Glutamatergic neuron (in vitro differentiated cells): ENCODE measurements at regions not wholly inside any gene's neighbourhood (a gene's known extent, or its start where the extent isn't known, plus 50 kb on each side); places are given as distances from the start of the nearest gene placed in this dataset.

Source experiments
- DNase-seq: peaks from one replicate; pipeline ENCODE4 v3.0.0; 2022
- H3K27ac Mint-ChIP-seq: one replicate; pipeline ENCODE4 v1.8.0; 2020; ENCODE audit warnings: mild to moderate bottlenecking, mixed read lengths, inconsistent platforms; ENCODE audit not compliant: unreplicated experiment
- H3K27me3 Mint-ChIP-seq: one replicate; pipeline ENCODE4 v1.8.0; 2020; ENCODE audit warnings: mild to moderate bottlenecking, moderate library complexity, mixed read lengths, inconsistent platforms; ENCODE audit not compliant: unreplicated experiment
- H3K36me3 Mint-ChIP-seq: one replicate; pipeline ENCODE4 v1.8.0; 2020; ENCODE audit warnings: mild to moderate bottlenecking, mixed read lengths, inconsistent platforms; ENCODE audit not compliant: unreplicated experiment
- H3K4me1 Mint-ChIP-seq: one replicate; pipeline ENCODE4 v1.8.0; 2020; ENCODE audit warnings: mild to moderate bottlenecking, low read depth, mixed read lengths, inconsistent platforms; ENCODE audit not compliant: unreplicated experiment
- H3K4me3 Mint-ChIP-seq: one replicate; pipeline ENCODE4 v1.8.0; 2020; ENCODE audit warnings: mild to moderate bottlenecking, mixed read lengths, inconsistent platforms; ENCODE audit not compliant: unreplicated experiment
- H3K9me3 Mint-ChIP-seq: one replicate; pipeline ENCODE4 v1.8.0; 2020; ENCODE audit warnings: mild to moderate bottlenecking, moderate library complexity, mixed read lengths, inconsistent platforms; ENCODE audit not compliant: unreplicated experiment
- CTCF ChIP-seq: fragments of 200-600 bp; sonication (generic); IDR thresholded peaks from one replicate; pipeline ENCODE4 v1.5.0; 2021; ENCODE audit not compliant: partially characterized antibody, unreplicated experiment

- H3K9me3 Mint-ChIP-seq = no peaks in the 10 kb centered on the region
- H3K4me3 Mint-ChIP-seq = no peak overlapping the region
- no peak for DNase-seq
- no peak overlapping the region for H3K27ac Mint-ChIP-seq
- no peaks in the 10 kb centered on the region for H3K4me1 Mint-ChIP-seq
- H3K36me3 Mint-ChIP-seq = no peaks in the 10 kb centered on the region
- no peaks in the 10 kb centered on the region for H3K27me3 Mint-ChIP-seq
- TF ChIP-seq CTCF = no peak
These were observed 151.0 kb upstream of the CDH11 start for GRCh38 chr16:65272699-65273414.

GRCh38 chr16:65271996-65272395, 150.1 kb upstream of the CDH11 start:
- no peak for DNase-seq
- no peak for TF ChIP-seq CTCF
- H3K4me3 Mint-ChIP-seq = no peak overlapping the region
- H3K9me3 Mint-ChIP-seq = no peaks in the 10 kb centered on the region
- H3K27ac Mint-ChIP-seq = no peak overlapping the region
- H3K27me3 Mint-ChIP-seq = no peaks in the 10 kb centered on the region
- no peaks in the 10 kb centered on the region for H3K4me1 Mint-ChIP-seq
- no peaks in the 10 kb centered on the region for H3K36me3 Mint-ChIP-seq

GRCh38 chr16:65268331-65268730, 146.5 kb upstream of the CDH11 start:
- H3K4me3 Mint-ChIP-seq = no peak overlapping the region
- H3K9me3 Mint-ChIP-seq = no peaks in the 10 kb centered on the region
- H3K4me1 Mint-ChIP-seq = no peaks in the 10 kb centered on the region
- no peaks in the 10 kb centered on the region for H3K27me3 Mint-ChIP-seq
- no peaks in the 10 kb centered on the region for H3K36me3 Mint-ChIP-seq
- DNase-seq = no peak
- no peak overlapping the region for H3K27ac Mint-ChIP-seq
- no peak for TF ChIP-seq CTCF

- no peak for DNase-seq
- Mint-ChIP-seq H3K9me3 (no peaks in the 10 kb centered on the region), H3K27me3 (no peaks in the 10 kb centered on the region), H3K36me3 (no peaks in the 10 kb centered on the region), H3K4me1 (no peaks in the 10 kb centered on the region), H3K27ac (no peak overlapping the region), H3K4me3 (no peak overlapping the region)
- no peak for TF ChIP-seq CTCF
These were observed 142.0 kb upstream of the CDH11 start for GRCh38 chr16:65263896-65264295.

GRCh38 chr16:65260746-65261145, 138.9 kb upstream of the CDH11 start:
- Mint-ChIP-seq H3K27me3 (no peaks in the 10 kb centered on the region), H3K4me1 (no peaks in the 10 kb centered on the region), H3K27ac (no peak overlapping the region), H3K4me3 (no peak overlapping the region), H3K9me3 (no peaks in the 10 kb centered on the region), H3K36me3 (no peaks in the 10 kb centered on the region)
- no peak for TF ChIP-seq CTCF
- DNase-seq = no peak
